Ovary (tissue), 3 donors: ENCODE measurements at regions not wholly inside any gene's neighbourhood (a gene's known extent, or its start where the extent isn't known, plus 50 kb on each side); places are given as distances from the start of the nearest gene placed in this dataset.

Experiments
- CTCF ChIP-seq, 3 donors: fragments of 450-650 bp in 2 of 3; fragments of 200-600 bp in 1 of 3; IDR thresholded peaks; one replicate each; pipeline versions ENCODE4 v1.5.1 to v1.8.0; 2016 to 2022; ENCODE audit warnings: antibody characterized with exemption in 3 of 3, mild to moderate bottlenecking in 1 of 3
- EP300 ChIP-seq: sonication (generic); formaldehyde crosslinking; IDR thresholded peaks from one replicate; pipeline ENCODE4 v1.6.1; 2017; ENCODE audit warnings: antibody characterized with exemption
- POLR2A ChIP-seq: fragments of 450-650 bp; IDR thresholded peaks from one replicate; pipeline ENCODE4 v1.6.1; 2017; ENCODE audit warnings: antibody characterized with exemption, mild to moderate bottlenecking, moderate library complexity
- donor health status: DM: no; HTN: no; CAD: no.

- no peak for TF ChIP-seq CTCF (IDR thresholded peaks at IDR 0.05)
- no peak for TF ChIP-seq POLR2A
- TF ChIP-seq EP300, result no peak
Observed at GRCh38 chr2:221958224-221958623, 340.6 kb downstream of the PAX3 start.
